ENCODE measurements at regions not wholly inside any gene's neighbourhood (a gene's known extent, or its start where the extent isn't known, plus 50 kb on each side); places are given as distances from the start of the nearest gene placed in this dataset.

DNA sequence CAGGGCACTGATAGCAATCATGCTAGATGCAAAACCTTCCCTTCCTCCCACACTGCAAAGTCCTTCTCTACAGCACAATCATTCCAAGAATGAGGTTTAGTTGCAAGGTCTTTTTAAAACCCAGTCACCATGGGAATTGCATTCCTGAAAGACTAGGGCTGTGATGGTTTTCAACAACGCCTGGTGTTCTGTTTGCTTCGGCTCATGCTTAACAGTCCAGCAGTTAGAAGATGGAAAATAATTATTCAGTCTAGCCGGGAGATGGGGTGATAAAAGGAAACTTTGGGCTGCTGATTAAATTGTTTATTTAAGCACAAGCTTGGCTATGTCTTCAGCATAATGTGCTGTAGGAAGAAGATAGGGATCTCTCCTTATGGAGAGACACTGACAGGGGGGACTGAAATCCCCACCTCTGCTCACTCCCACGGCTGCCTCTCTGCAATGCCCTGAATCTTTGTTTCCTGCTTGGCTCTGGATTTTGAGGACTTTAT is 211.4 kb downstream of the MID1IP1 start:
- TF ChIP-seq POLR2A (IDR thresholded peaks at IDR 0.05), result no peak
- TF ChIP-seq, protein P1, sequence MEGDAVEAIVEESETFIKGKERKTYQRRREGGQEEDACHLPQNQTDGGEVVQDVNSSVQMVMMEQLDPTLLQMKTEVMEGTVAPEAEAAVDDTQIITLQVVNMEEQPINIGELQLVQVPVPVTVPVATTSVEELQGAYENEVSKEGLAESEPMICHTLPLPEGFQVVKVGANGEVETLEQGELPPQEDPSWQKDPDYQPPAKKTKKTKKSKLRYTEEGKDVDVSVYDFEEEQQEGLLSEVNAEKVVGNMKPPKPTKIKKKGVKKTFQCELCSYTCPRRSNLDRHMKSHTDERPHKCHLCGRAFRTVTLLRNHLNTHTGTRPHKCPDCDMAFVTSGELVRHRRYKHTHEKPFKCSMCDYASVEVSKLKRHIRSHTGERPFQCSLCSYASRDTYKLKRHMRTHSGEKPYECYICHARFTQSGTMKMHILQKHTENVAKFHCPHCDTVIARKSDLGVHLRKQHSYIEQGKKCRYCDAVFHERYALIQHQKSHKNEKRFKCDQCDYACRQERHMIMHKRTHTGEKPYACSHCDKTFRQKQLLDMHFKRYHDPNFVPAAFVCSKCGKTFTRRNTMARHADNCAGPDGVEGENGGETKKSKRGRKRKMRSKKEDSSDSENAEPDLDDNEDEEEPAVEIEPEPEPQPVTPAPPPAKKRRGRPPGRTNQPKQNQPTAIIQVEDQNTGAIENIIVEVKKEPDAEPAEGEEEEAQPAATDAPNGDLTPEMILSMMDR (IDR thresholded peaks at IDR 0.05), result no peak
